Fibroblast of lung (primary cell): ENCODE measurements at regions not wholly inside any gene's neighbourhood (a gene's known extent, or its start where the extent isn't known, plus 50 kb on each side); places are given as distances from the start of the nearest gene placed in this dataset.
A peak's percentile ranks its signal among the peaks of the same experiment; 100 is the strongest.

Experiments used
- DNase-seq, 2 donors: peaks; one replicate each; pipeline versions ENCODE4 v3.0.0 to v3.0.0-alpha.2; 2010; ENCODE audit warnings: low read depth in 2 of 2
- H2AFZ ChIP-seq: 2 replicates; pipeline ENCODE4 v1.5.1; 2012; ENCODE audit warnings: low read length, control low read depth, inconsistent platforms
- H3K27ac ChIP-seq: 2 replicates; pipeline ENCODE4 v1.5.1; 2011; ENCODE audit warnings: low read length, control low read depth; ENCODE audit not compliant: insufficient read depth
- H3K27me3 ChIP-seq: 2 replicates; pipeline ENCODE4 v1.5.1; 2011; ENCODE audit warnings: mild to moderate bottlenecking, low read length; ENCODE audit not compliant: control insufficient read depth, insufficient read depth
- H3K36me3 ChIP-seq: 2 replicates; pipeline ENCODE4 v1.5.1; 2011; ENCODE audit warnings: low read length; ENCODE audit not compliant: control insufficient read depth, insufficient read depth
- H3K4me1 ChIP-seq: 2 replicates; pipeline ENCODE4 v1.5.1; 2011; ENCODE audit warnings: low read length; ENCODE audit not compliant: control insufficient read depth, insufficient read depth; ENCODE audit errors: extremely low read depth
- H3K4me2 ChIP-seq: 2 replicates; pipeline ENCODE4 v1.5.1; 2011; ENCODE audit warnings: low read length, control low read depth; ENCODE audit not compliant: insufficient read depth; ENCODE audit errors: extremely low read depth
- H3K4me3 ChIP-seq, 4 experiments: fragments of 200-600 bp in 1 of 4; sonication (generic) in 1 of 4; replicated peaks in 1 of 4; 2 replicates each; pipeline ENCODE4 v1.5.1; 2011 to 2016; ENCODE audit warnings: low read length in 4 of 4, low read depth in 3 of 4, mild to moderate bottlenecking in 3 of 4, control low read depth in 2 of 4, inconsistent platforms in 1 of 4, mixed read lengths in 1 of 4; ENCODE audit not compliant: insufficient read depth in 1 of 4; ENCODE audit errors: control extremely low read depth in 1 of 4
- H3K79me2 ChIP-seq: 2 replicates; pipeline ENCODE4 v1.5.1; 2012; ENCODE audit warnings: mild to moderate bottlenecking, low read length, inconsistent platforms; ENCODE audit not compliant: control insufficient read depth, insufficient read depth
- H3K9ac ChIP-seq: 2 replicates; pipeline ENCODE4 v1.5.1; 2011; ENCODE audit warnings: mild to moderate bottlenecking, low read length, control low read depth; ENCODE audit not compliant: insufficient read depth
- H3K9me3 ChIP-seq: 2 replicates; pipeline ENCODE4 v1.5.1; 2012; ENCODE audit warnings: low read depth, low read length; ENCODE audit not compliant: control insufficient read depth, insufficient read depth
- H4K20me1 ChIP-seq: 2 replicates; pipeline ENCODE4 v1.5.1; 2011; ENCODE audit warnings: low read length; ENCODE audit not compliant: control insufficient read depth, insufficient read depth; ENCODE audit errors: extremely low read depth
- EZH2 ChIP-seq: IDR thresholded peaks from 2 replicates; pipeline ENCODE4 v1.5.1; 2012; ENCODE audit warnings: low read length, control low read depth, mild to moderate bottlenecking; ENCODE audit errors: missing control alignments
- TF ChIP-seq, protein P1 (sequence below), 2 donors: IDR thresholded peaks in 1 of 2; conservative IDR thresholded peaks in 1 of 2; 1 replicate in 1 of 2; 2 replicates in 1 of 2; pipeline ENCODE4 v1.5.1; 2011 to 2012; ENCODE audit warnings: low read length in 2 of 2, control low read depth in 1 of 2, inconsistent platforms in 1 of 2, low read depth in 1 of 2, mild to moderate bottlenecking in 1 of 2

DNA sequence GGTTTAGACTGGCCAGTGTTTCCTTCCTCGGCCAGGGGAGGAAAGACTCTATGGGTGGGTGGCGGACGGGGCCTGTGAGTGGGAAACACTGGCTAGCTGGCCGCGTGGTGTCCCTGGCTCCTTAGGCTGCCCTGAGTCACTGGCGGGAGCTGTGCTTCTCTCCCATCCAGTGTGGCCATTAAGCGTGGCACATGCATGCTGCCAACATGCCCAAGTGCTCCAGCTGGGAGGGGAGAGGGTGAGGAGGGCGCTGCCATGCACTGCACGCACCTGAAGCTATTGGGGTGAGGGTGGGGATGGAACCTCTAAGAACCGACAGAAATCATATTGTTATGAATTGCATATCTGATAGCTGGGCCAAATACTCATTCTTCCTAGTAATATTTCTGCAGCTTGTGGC lies 270.8 kb downstream of the CALCRL start:
- Histone ChIP-seq H3K9me3 (no peaks in the 10 kb centered on the region), H3K36me3 (no peaks in the 10 kb centered on the region), H3K4me2 (no peak overlapping the region), H3K27me3 (no peaks in the 10 kb centered on the region), H3K27ac (no peak overlapping the region), H3K9ac (no peak overlapping the region), H3K4me3 (no peak overlapping the region), H3K4me1 (no peaks in the 10 kb centered on the region), H3K79me2 (no peaks in the 10 kb centered on the region), H2AFZ (no peak overlapping the region), H4K20me1 (no peaks in the 10 kb centered on the region)
- no peak for DNase-seq
- TF ChIP-seq EZH2, result no peak
- TF ChIP-seq, protein P1, sequence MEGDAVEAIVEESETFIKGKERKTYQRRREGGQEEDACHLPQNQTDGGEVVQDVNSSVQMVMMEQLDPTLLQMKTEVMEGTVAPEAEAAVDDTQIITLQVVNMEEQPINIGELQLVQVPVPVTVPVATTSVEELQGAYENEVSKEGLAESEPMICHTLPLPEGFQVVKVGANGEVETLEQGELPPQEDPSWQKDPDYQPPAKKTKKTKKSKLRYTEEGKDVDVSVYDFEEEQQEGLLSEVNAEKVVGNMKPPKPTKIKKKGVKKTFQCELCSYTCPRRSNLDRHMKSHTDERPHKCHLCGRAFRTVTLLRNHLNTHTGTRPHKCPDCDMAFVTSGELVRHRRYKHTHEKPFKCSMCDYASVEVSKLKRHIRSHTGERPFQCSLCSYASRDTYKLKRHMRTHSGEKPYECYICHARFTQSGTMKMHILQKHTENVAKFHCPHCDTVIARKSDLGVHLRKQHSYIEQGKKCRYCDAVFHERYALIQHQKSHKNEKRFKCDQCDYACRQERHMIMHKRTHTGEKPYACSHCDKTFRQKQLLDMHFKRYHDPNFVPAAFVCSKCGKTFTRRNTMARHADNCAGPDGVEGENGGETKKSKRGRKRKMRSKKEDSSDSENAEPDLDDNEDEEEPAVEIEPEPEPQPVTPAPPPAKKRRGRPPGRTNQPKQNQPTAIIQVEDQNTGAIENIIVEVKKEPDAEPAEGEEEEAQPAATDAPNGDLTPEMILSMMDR (conservative IDR thresholded peaks at IDR 0.05 in 1 of 2, IDR thresholded peaks at IDR 0.05 in 1 of 2; ENCODE audit: low read depth in 1 of 2, low read length in 2 of 2), result no peak

- Histone ChIP-seq H3K27ac (no peak overlapping the region), H3K9ac (no peak overlapping the region), H3K36me3 (no peaks in the 10 kb centered on the region), H3K4me1 (no peaks in the 10 kb centered on the region), H2AFZ (no peak overlapping the region), H3K27me3 (no peaks in the 10 kb centered on the region), H4K20me1 (no peaks in the 10 kb centered on the region), H3K79me2 (no peaks in the 10 kb centered on the region), H3K4me2 (no peak overlapping the region), H3K4me3 (no peak overlapping the region), H3K9me3 (no peaks in the 10 kb centered on the region)
- no peak for DNase-seq
- no peak for TF ChIP-seq EZH2
- TF ChIP-seq, protein P1 (conservative IDR thresholded peaks at IDR 0.05 in 1 of 2, IDR thresholded peaks at IDR 0.05 in 1 of 2; ENCODE audit: low read depth in 1 of 2, low read length in 2 of 2), result peak; percentile 28 to 40
Measured at GRCh38 chr2:187174582-187174981, 273.5 kb downstream of the CALCRL start.

DNA sequence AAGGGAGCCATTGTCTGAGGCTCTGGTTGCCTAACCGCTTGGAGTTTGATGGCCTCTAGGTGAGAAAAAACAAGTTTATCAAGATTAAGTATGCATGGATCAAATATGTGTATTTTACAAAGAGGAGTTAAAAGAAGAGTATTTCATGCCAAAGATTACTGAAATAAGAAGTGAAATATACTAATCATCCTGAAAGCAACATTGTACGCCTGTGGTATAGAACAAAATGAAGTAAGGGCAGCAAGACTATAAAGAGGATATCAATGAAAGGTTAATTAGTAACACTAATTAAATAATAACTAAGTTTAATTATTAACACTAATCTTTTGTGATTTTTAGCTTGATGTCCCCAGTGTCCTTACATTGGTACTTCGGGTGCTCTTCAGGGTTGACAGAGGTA lies 276.7 kb downstream of the CALCRL start:
- no peak for DNase-seq
- H3K9me3 ChIP-seq, result no peaks in the 10 kb centered on the region
- H3K9ac ChIP-seq, result no peak overlapping the region
- H3K4me3 ChIP-seq, result no peak overlapping the region
- no peaks in the 10 kb centered on the region for H3K4me1 ChIP-seq
- H3K27me3 ChIP-seq, result no peaks in the 10 kb centered on the region
- H3K36me3 ChIP-seq, result no peaks in the 10 kb centered on the region
- no peak overlapping the region for H3K4me2 ChIP-seq
- H2AFZ ChIP-seq, result no peak overlapping the region
- no peak overlapping the region for H3K27ac ChIP-seq
- H3K79me2 ChIP-seq, result no peaks in the 10 kb centered on the region
- TF ChIP-seq, protein P1 (conservative IDR thresholded peaks at IDR 0.05 in 1 of 2, IDR thresholded peaks at IDR 0.05 in 1 of 2; ENCODE audit: low read depth in 1 of 2, low read length in 2 of 2), result no peak
- TF ChIP-seq EZH2, result no peak
- H4K20me1 ChIP-seq, result no peaks in the 10 kb centered on the region
